GM13977 (cell line): ENCODE measurements at regions not wholly inside any gene's neighbourhood (a gene's known extent, or its start where the extent isn't known, plus 50 kb on each side); places are given as distances from the start of the nearest gene placed in this dataset.

Experiments
- DNase-seq: peaks from one replicate; pipeline ENCODE4 v3.0.0; 2012; ENCODE audit warnings: low spot score
- in situ Hi-C: fragments of 300-500 bp; cut with MboI; formaldehyde crosslinking; loops from one replicate; pipeline ENCODE4 v1.12.0; 2022; ENCODE audit warnings: low sequenced_read_pairs, low pct_unique_long_range_greater_than_20kb, mixed read lengths, inconsistent platforms; ENCODE audit not compliant: unreplicated experiment
- TF ChIP-seq, protein P1 (sequence below): IDR thresholded peaks from 2 replicates; pipeline ENCODE4 v1.5.1; 2012; ENCODE audit warnings: mild to moderate bottlenecking, control low read depth; ENCODE audit not compliant: insufficient read depth; ENCODE audit errors: extremely low read depth, missing control alignments

DNA sequence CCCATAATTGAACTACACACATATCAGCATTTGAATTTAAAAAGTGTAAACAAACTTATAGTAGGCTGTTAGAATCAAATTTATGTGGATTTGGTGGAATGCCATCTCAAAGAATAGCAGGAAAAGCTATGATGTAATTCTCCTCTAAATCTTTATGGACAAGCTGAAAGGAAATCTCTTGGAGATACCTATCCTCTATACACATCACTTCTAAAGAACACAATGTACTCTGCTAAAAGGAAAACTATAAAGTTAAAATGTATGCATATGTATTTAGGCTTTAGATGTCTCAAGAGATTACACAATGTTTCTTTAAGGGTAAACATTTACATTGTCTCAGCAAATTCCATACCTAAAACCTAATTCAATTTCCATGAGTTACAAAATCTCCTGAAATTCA, 323.3 kb downstream of the CRPPA start:
- TF ChIP-seq, protein P1, sequence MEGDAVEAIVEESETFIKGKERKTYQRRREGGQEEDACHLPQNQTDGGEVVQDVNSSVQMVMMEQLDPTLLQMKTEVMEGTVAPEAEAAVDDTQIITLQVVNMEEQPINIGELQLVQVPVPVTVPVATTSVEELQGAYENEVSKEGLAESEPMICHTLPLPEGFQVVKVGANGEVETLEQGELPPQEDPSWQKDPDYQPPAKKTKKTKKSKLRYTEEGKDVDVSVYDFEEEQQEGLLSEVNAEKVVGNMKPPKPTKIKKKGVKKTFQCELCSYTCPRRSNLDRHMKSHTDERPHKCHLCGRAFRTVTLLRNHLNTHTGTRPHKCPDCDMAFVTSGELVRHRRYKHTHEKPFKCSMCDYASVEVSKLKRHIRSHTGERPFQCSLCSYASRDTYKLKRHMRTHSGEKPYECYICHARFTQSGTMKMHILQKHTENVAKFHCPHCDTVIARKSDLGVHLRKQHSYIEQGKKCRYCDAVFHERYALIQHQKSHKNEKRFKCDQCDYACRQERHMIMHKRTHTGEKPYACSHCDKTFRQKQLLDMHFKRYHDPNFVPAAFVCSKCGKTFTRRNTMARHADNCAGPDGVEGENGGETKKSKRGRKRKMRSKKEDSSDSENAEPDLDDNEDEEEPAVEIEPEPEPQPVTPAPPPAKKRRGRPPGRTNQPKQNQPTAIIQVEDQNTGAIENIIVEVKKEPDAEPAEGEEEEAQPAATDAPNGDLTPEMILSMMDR, result no peak
- in situ Hi-C loops, result loop anchor here (25.0 kb wide), 1 partner anchor 464 kb away; no protein-coding TSS in a partner anchor
- DNase-seq, result no peak

DNA sequence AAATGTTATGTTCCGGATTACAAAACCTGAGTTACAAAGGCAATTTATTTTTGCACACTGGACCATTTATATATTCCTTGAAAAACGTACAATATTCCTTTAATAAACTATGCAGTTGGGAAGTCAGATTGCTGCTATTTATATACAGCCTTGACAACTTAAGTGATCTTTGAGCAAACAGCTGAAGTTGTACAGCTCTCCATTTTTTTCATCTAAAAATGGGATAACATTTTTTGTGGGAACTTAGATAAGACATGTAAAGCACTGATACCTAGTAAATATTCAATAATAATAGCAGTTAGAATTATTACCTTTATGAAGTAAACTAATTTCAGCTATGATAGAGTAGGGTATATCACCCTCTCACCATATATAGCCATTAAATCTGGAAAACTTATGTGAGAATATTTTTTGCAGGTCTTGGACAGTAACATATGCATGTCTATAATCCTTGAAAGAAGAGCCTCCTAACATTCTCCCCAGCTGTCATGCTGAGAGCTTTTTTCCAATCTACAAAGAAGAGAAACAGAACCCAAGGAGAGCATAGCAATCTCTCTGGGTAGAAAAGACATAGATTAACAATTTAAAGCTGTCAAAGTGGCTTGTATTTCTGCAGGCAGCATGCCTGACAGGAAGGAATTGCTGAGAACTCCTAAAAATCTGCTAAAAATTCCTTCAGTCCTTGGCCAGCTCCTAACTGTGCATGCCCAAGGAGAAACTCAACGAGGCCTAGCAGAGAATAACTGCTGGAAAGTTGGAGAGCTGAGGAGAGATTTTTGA, 326.0 kb downstream of the CRPPA start:
- no peak for DNase-seq
- TF ChIP-seq, protein P1, result no peak
- in situ Hi-C loops, result loop anchor here (25.0 kb wide), 1 partner anchor 467 kb away; no protein-coding TSS in a partner anchor

DNA sequence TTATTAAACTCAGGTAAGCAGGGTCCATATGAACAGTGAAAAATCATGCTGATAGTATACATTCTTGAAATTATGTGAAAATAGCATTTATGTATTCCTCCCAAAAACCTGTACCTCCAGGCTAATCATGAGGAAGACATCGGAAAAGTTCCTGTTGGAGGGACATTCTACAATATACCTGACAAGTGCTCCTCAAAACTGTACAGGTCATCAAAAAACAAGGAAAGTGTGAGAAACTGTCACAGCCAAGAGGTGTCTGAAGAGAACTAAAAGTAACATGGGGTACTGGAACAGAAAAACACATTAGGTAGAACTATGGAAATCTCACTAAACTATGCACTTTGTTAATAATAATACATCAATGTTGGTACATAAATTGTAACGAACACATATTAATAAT, 326.7 kb downstream of the CRPPA start:
- in situ Hi-C loops, result loop anchor here (25.0 kb wide), 1 partner anchor 468 kb away; no protein-coding TSS in a partner anchor

DNA sequence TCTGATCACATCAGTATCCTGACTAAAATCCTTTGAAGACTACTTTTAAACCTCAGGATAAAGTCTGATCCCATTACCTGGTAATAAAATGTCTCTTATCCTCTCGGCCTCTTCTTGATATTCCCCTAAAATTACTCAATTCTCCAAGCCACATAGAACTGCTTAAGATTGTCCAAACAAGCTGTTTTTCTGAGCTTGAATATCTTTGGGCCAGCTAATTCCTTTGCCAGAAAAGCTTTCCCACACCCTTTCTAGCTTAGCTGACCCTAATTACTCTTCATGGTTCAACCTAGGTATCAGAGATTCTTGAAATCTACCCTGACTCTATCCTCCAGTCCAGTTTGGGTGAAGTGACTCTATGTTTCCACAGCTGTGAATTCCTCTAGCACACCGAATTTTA, 328.6 kb downstream of the CRPPA start:
- DNase-seq, result no peak
- TF ChIP-seq, protein P1, result no peak
- in situ Hi-C loops, result loop anchor here (25.0 kb wide), 1 partner anchor 470 kb away; no protein-coding TSS in a partner anchor

More for the DNA sequence above, 326.7 kb downstream of the CRPPA start:
- TF ChIP-seq, protein P1, result no peak
- no peak for DNase-seq

DNA sequence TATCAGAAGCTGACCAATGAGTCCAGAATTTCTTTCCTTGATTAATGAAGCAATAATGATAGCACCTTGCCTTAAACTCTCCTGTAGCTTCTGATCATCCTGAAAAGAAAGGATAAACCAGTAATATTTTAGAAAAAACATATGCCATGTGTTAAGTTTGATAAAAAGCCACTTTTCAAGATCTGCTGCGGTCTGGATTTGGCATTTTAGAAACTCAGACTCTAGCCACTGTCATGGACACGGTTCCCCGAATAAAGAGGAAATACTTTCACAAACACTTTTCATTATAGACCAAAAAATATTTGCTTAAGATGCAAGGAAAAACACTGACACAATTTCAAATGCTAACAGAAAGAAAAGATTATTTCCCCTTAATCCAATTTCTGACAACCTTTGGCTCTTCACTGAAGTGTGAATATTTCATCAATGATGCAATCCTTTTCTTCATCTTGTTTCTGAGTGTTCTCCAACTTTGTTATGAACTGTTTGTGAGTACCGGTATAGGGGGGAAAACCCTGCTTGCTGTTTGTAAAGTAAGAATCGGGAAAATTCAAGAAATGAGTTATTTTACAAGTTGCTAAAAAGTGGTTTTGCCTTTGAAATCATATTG, 329.5 kb downstream of the CRPPA start:
- DNase-seq, result no peak
- TF ChIP-seq, protein P1, result no peak
- in situ Hi-C loops, result loop anchor here (25.0 kb wide), 1 partner anchor 470 kb away; no protein-coding TSS in a partner anchor

DNA sequence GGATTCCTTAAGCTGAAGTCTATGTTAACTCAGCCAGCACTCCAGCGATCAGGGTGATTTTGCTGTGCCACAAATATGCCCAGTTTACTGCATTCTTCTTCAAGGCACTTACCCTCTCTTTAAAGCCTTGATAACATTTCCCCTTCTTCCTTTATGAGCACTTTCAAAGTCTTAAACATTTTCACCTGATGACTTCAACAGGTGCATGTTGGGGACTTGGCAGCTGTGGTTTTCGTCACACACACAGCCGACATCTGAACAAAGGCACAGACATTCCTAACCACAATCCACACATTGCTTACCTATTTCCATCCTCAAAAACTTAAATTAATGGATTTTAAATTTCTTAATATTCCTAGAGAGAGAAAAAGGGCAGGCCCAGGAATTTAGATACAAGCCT, 331.5 kb downstream of the CRPPA start:
- TF ChIP-seq, protein P1, result no peak
- in situ Hi-C loops, result loop anchor here (25.0 kb wide), 1 partner anchor 472 kb away; no protein-coding TSS in a partner anchor
- DNase-seq, result no peak
